IMR-90 (cell line): ENCODE measurements at regions not wholly inside any gene's neighbourhood (a gene's known extent, or its start where the extent isn't known, plus 50 kb on each side); places are given as distances from the start of the nearest gene placed in this dataset.
A peak's percentile ranks its signal among the peaks of the same experiment; 100 is the strongest.

ENCODE experiments used
- ATAC-seq: fragments of 200-7000 bp; cut with Tn5 transposase; 2 replicates; pipeline ENCODE4 v1.9.1; 2020; ENCODE audit warnings: low read depth, mild to moderate bottlenecking, moderate library complexity
- BruUV-seq: library from RNA; stranded (reverse); fragments of 400-500 nt; replicated peaks from 2 replicates; lab custom pipeline; 2021; lab: Mats Ljungman, UMichigan
- CTCF ChIA-PET: fragments of 300-600 bp; formaldehyde crosslinking; extraction: SDS; loops from one replicate; lab custom pipeline; 2021; ENCODE audit warnings: antibody characterized with exemption; lab: Yijun Ruan, JAX
- POLR2A ChIA-PET: fragments of 300-600 bp; sonication (Branson Sonifier 250); formaldehyde crosslinking; loops from one replicate; lab custom pipeline; 2022; ENCODE audit warnings: antibody characterized with exemption; ENCODE audit not compliant: unreplicated experiment; lab: Charles Lee
- DNase-seq: peaks from one replicate; pipeline ENCODE4 v3.0.0; 2013
- H2AFZ ChIP-seq: replicated peaks from 2 replicates; pipeline ENCODE3; 2013; ENCODE audit warnings: low read length, mild to moderate bottlenecking; ENCODE audit not compliant: poor library complexity
- H2AK5ac ChIP-seq: 2 replicates; pipeline ENCODE4 v1.6.1; 2013; ENCODE audit warnings: low read depth, low read length, inconsistent platforms
- H2AK9ac ChIP-seq: replicated peaks from 2 replicates; pipeline ENCODE3; 2013; ENCODE audit warnings: mild to moderate bottlenecking, low read depth, low read length, moderate library complexity; ENCODE audit not compliant: poor library complexity
- H2BK120ac ChIP-seq: 2 replicates; pipeline ENCODE4 v1.6.1; 2013; ENCODE audit warnings: low read depth, low read length, inconsistent platforms
- H2BK15ac ChIP-seq: 3 replicates; pipeline ENCODE4 v1.6.1; 2013; ENCODE audit warnings: low read depth, low read length, inconsistent platforms
- H2BK20ac ChIP-seq: 2 replicates; pipeline ENCODE4 v1.6.1; 2013; ENCODE audit warnings: low read depth, mild to moderate bottlenecking, inconsistent platforms, low read length, moderate library complexity
- H2BK5ac ChIP-seq: 2 replicates; pipeline ENCODE4 v1.6.1; 2013; ENCODE audit warnings: mild to moderate bottlenecking, low read depth, low read length, inconsistent platforms; ENCODE audit not compliant: poor library complexity, severe bottlenecking
- H3K14ac ChIP-seq: replicated peaks from 2 replicates; pipeline ENCODE4 v1.6.1; 2013; ENCODE audit warnings: low read depth, low read length, inconsistent platforms
- H3K18ac ChIP-seq: 2 replicates; pipeline ENCODE4 v1.6.1; 2013; ENCODE audit warnings: low read depth, low read length, control low read depth
- H3K23ac ChIP-seq: 2 replicates; pipeline ENCODE4 v1.6.1; 2013; ENCODE audit warnings: low read depth, low read length, inconsistent platforms
- H3K27ac ChIP-seq: 2 replicates; pipeline ENCODE4 v1.5.1; 2013; ENCODE audit warnings: mild to moderate bottlenecking, control low read depth, low read length; ENCODE audit not compliant: insufficient read depth
- H3K27me3 ChIP-seq: 2 replicates; pipeline ENCODE4 v1.6.1; 2013; ENCODE audit warnings: low read length; ENCODE audit not compliant: control insufficient read depth, insufficient read depth
- H3K36me3 ChIP-seq: 2 replicates; pipeline ENCODE4 v1.6.1; 2013; ENCODE audit warnings: low read length, mixed read lengths; ENCODE audit not compliant: control insufficient read depth, insufficient read depth
- H3K4ac ChIP-seq: 2 replicates; pipeline ENCODE4 v1.6.1; 2013; ENCODE audit warnings: low read depth, low read length, inconsistent platforms
- H3K4me1 ChIP-seq: 2 replicates; pipeline ENCODE4 v1.6.1; 2013; ENCODE audit warnings: low read length, mixed read lengths; ENCODE audit not compliant: control insufficient read depth, insufficient read depth
- H3K4me2 ChIP-seq: 2 replicates; pipeline ENCODE4 v1.6.1; 2013; ENCODE audit warnings: low read depth, mild to moderate bottlenecking, control low read depth, low read length, moderate library complexity
- H3K4me3 ChIP-seq: 2 replicates; pipeline ENCODE4 v1.5.1; 2013; ENCODE audit warnings: low read depth, mild to moderate bottlenecking, control low read depth, low read length, moderate library complexity; ENCODE audit not compliant: insufficient read depth
- H3K56ac ChIP-seq: 2 replicates; pipeline ENCODE4 v1.6.1; 2013; ENCODE audit warnings: low read length, inconsistent platforms; ENCODE audit not compliant: insufficient read depth; ENCODE audit errors: extremely low read depth
- H3K79me1 ChIP-seq, 2 experiments: 2 replicates each; pipeline ENCODE4 v1.6.1; 2013; ENCODE audit warnings: low read length in 2 of 2, inconsistent platforms in 1 of 2, low read depth in 1 of 2
- H3K9ac ChIP-seq: 2 replicates; pipeline ENCODE4 v1.6.1; 2013; ENCODE audit warnings: low read depth, low read length, control low read depth
- H3K9me1 ChIP-seq: 2 replicates; pipeline ENCODE4 v1.6.1; 2013; ENCODE audit warnings: low read length, inconsistent platforms; ENCODE audit not compliant: insufficient read depth
- H3K9me3 ChIP-seq: 2 replicates; pipeline ENCODE4 v1.6.1; 2013; ENCODE audit warnings: low read length; ENCODE audit not compliant: control insufficient read depth, insufficient read depth
- H4K20me1 ChIP-seq: 2 replicates; pipeline ENCODE4 v1.6.1; 2013; ENCODE audit warnings: low read length, inconsistent platforms; ENCODE audit not compliant: insufficient read depth
- H4K5ac ChIP-seq: 2 replicates; pipeline ENCODE4 v1.6.1; 2013; ENCODE audit warnings: mild to moderate bottlenecking, low read depth, low read length, control low read depth
- H4K8ac ChIP-seq, 2 experiments: 2 replicates each; pipeline ENCODE4 v1.6.1; 2013; ENCODE audit warnings: low read depth in 2 of 2, low read length in 2 of 2, control low read depth in 1 of 2, inconsistent platforms in 1 of 2
- H4K91ac ChIP-seq: 2 replicates; pipeline ENCODE4 v1.6.1; 2013; ENCODE audit warnings: low read depth, low read length, inconsistent platforms; ENCODE audit not compliant: insufficient read depth
- BHLHE40 ChIP-seq: fragments of 150-350 bp; IDR thresholded peaks from 2 replicates; pipeline ENCODE4 v1.6.1; 2016; ENCODE audit warnings: mild to moderate bottlenecking, low read depth, low read length
- CEBPB ChIP-seq: IDR thresholded peaks from 2 replicates; pipeline ENCODE4 v1.6.1; 2012; ENCODE audit warnings: low read depth, low read length, improper control_type of control experiment
- CHD1 ChIP-seq: IDR thresholded peaks from 2 replicates; pipeline ENCODE4 v1.6.1; 2012; ENCODE audit warnings: low read depth, low read length, improper control_type of control experiment
- CTCF ChIP-seq: conservative IDR thresholded peaks from 2 replicates; pipeline ENCODE4 v1.5.1; 2012; ENCODE audit warnings: mild to moderate bottlenecking, low read depth, low read length, improper control_type of control experiment
- FOS ChIP-seq: fragments of 150-350 bp; IDR thresholded peaks from 2 replicates; pipeline ENCODE4 v1.6.1; 2016; ENCODE audit warnings: low read depth, low read length
- MAFK ChIP-seq: IDR thresholded peaks from 2 replicates; pipeline ENCODE4 v1.6.1; 2012; ENCODE audit warnings: low read depth, low read length, improper control_type of control experiment
- MAZ ChIP-seq: IDR thresholded peaks from 2 replicates; pipeline ENCODE4 v1.6.1; 2012; ENCODE audit warnings: low read depth, mild to moderate bottlenecking, low read length, improper control_type of control experiment, moderate library complexity, borderline replicate concordance
- MXI1 ChIP-seq: IDR thresholded peaks from 2 replicates; pipeline ENCODE4 v1.6.1; 2012; ENCODE audit warnings: low read depth, mild to moderate bottlenecking, low read length, moderate library complexity, borderline replicate concordance
- NFE2L2 ChIP-seq: fragments of 150-350 bp; IDR thresholded peaks from 2 replicates; pipeline ENCODE4 v1.6.1; 2016; ENCODE audit warnings: low read depth, mild to moderate bottlenecking, low read length
- POLR2A ChIP-seq: IDR thresholded peaks from 2 replicates; pipeline ENCODE4 v1.6.1; 2012; ENCODE audit warnings: mild to moderate bottlenecking, low read depth, low read length
- RAD21 ChIP-seq: IDR thresholded peaks from 2 replicates; pipeline ENCODE4 v1.6.1; 2012; ENCODE audit warnings: low read length, improper control_type of control experiment
- RFX5 ChIP-seq: IDR thresholded peaks from 2 replicates; pipeline ENCODE4 v1.8.0; 2012; ENCODE audit warnings: low read depth, mild to moderate bottlenecking, low read length, moderate library complexity
- SMC3 ChIP-seq: fragments of 150-350 bp; IDR thresholded peaks from 2 replicates; pipeline ENCODE4 v1.6.1; 2016; ENCODE audit warnings: low read depth, mild to moderate bottlenecking, antibody characterized with exemption, low read length, moderate library complexity
- WGBS, 2 experiments: methylation state at CpG; one replicate each; pipeline versions ENCODE4 v1.1.5 to v1.1.7; 2013; ENCODE audit warnings: missing lambda C conversion rate in 2 of 2; ENCODE audit not compliant: insufficient read length in 1 of 2; ENCODE audit errors: extremely low coverage in 2 of 2; 5-methylcytosine and 5-hydroxymethylcytosine counted together
- dilution Hi-C: fragments of 300-500 bp; cut with HindIII; formaldehyde crosslinking; loops from one replicate; pipeline ENCODE4 v1.14.3; 2018; ENCODE audit warnings: low sequenced_read_pairs; ENCODE audit not compliant: unreplicated experiment
- in situ Hi-C: fragments of 300-500 bp; cut with MboI; formaldehyde crosslinking; loops from 3 replicates; pipeline ENCODE4 v1.14.3; 2019; ENCODE audit warnings: low sequenced_read_pairs, inconsistent platforms, mixed read lengths
- intact Hi-C: fragments of 100-400 bp; cut with micrococcal nuclease; formaldehyde crosslinking; loops from 2 replicates; pipeline ENCODE4 v1.10.0; 2022
- TF ChIP-seq, protein P1 (sequence below): fragments of 150-350 bp; IDR thresholded peaks from 2 replicates; pipeline ENCODE4 v1.6.1; 2016; ENCODE audit warnings: low read depth, mild to moderate bottlenecking, low read length, moderate library complexity, borderline replicate concordance
- TF ChIP-seq, protein P2 (sequence below): fragments of 150-350 bp; IDR thresholded peaks from 2 replicates; pipeline ENCODE4 v1.6.1; 2017; ENCODE audit warnings: mild to moderate bottlenecking, antibody characterized with exemption, low read length, low read depth

GRCh38 chr20:19867074-19867473 lies 109.0 kb downstream of the RIN2 start:
- no peak overlapping the region for H2AFZ ChIP-seq
- CTCF ChIA-PET, result no interaction called here
- H4K8ac ChIP-seq, result no peak overlapping the region
- dilution Hi-C loops, result no loop called here
- POLR2A ChIA-PET, result no interaction called here
- no peak overlapping the region for H4K91ac ChIP-seq
- H3K27ac ChIP-seq, result no peak overlapping the region
- no peak overlapping the region; the same call in 1 of the 2 replicates for H3K18ac ChIP-seq
- no peak overlapping the region for H3K14ac ChIP-seq
- no peak overlapping the region for H2AK5ac ChIP-seq
- no peak overlapping the region for H3K4ac ChIP-seq
- H2BK120ac ChIP-seq, result no peak overlapping the region
- H3K9me3 ChIP-seq, result peaks cover 3% of the 10 kb centered on the region; the same call in 1 of the 2 replicates
- H2BK5ac ChIP-seq, result peak overlapping the region; percentile 49
- no peak overlapping the region for H3K23ac ChIP-seq
- no peak overlapping the region for H3K4me3 ChIP-seq
- intact Hi-C loops, result no loop called here
- peak; percentile 64 for ATAC-seq
- no peak overlapping the region for H3K4me2 ChIP-seq
- TF ChIP-seq FOS (peak; percentile 77; the same call in 1 of the 2 replicates), CEBPB (peak; percentile 82), MAZ (no peak), SMC3 (no peak), MAFK (no peak), BHLHE40 (peak; percentile 95), RFX5 (no peak), POLR2A (no peak), RAD21 (no peak), NFE2L2 (no peak), CHD1 (no peak), CTCF (no peak), MXI1 (peak; percentile 58; the same call in 1 of the 2 replicates)
- TF ChIP-seq, protein P1, sequence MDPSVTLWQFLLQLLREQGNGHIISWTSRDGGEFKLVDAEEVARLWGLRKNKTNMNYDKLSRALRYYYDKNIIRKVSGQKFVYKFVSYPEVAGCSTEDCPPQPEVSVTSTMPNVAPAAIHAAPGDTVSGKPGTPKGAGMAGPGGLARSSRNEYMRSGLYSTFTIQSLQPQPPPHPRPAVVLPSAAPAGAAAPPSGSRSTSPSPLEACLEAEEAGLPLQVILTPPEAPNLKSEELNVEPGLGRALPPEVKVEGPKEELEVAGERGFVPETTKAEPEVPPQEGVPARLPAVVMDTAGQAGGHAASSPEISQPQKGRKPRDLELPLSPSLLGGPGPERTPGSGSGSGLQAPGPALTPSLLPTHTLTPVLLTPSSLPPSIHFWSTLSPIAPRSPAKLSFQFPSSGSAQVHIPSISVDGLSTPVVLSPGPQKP, result no peak
- TF ChIP-seq, protein P2, sequence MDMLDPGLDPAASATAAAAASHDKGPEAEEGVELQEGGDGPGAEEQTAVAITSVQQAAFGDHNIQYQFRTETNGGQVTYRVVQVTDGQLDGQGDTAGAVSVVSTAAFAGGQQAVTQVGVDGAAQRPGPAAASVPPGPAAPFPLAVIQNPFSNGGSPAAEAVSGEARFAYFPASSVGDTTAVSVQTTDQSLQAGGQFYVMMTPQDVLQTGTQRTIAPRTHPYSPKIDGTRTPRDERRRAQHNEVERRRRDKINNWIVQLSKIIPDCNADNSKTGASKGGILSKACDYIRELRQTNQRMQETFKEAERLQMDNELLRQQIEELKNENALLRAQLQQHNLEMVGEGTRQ, result peak; percentile 51; the same call in 1 of the 2 replicates
- peaks cover 6% of the 10 kb centered on the region for H3K4me1 ChIP-seq
- H3K56ac ChIP-seq, result no peak overlapping the region
- no TSS peak for BruUV-seq
- no peak overlapping the region for H2BK15ac ChIP-seq
- in situ Hi-C loops, result no loop called here
- no peak overlapping the region for H2BK20ac ChIP-seq
- no peaks in the 10 kb centered on the region for H4K20me1 ChIP-seq
- H3K9me1 ChIP-seq, result 0 out of 2 replicates have a peak, but pooled peaks cover 3% of the 10 kb centered on the region
- H3K36me3 ChIP-seq, result peaks cover 7% of the 10 kb centered on the region
- H3K9ac ChIP-seq, result no peak overlapping the region
- H3K27me3 ChIP-seq, result no peaks in the 10 kb centered on the region
- DNase-seq, result peak; percentile 89
- H4K5ac ChIP-seq, result peak overlapping the region; percentile 25; the same call in 1 of the 2 replicates
- 92% methylated on average over 2 of the region's 2 CpGs; no CpG with 5 or more reads in 1 of the 2 experiments for WGBS, 2 experiments
- no peak overlapping the region for H2AK9ac ChIP-seq
- H3K79me1 ChIP-seq, result peaks cover 4 to 20% of the 10 kb centered on the region in 2 experiments; a peak in 2 of 4 replicates
